ENCODE measurements at regions not wholly inside any gene's neighbourhood (a gene's known extent, or its start where the extent isn't known, plus 50 kb on each side); places are given as distances from the start of the nearest gene placed in this dataset.
A peak's percentile ranks its signal among the peaks of the same experiment; 100 is the strongest.

GRCh38 chr9:95721061-95721531, 154.4 kb upstream of the ERCC6L2 start:
- WGBS, 5 donors = 22 to 49% (median 34%) methylated on average over 5 of the region's 5 CpGs

GRCh38 chr9:95720496-95720895, 155.0 kb upstream of the ERCC6L2 start:
- Histone ChIP-seq H3K4me3 (no peak overlapping the region), H3K27me3 (no peaks in the 10 kb centered on the region), H3K36me3 (no peaks in the 10 kb centered on the region), H3K9me3 (peaks cover 0 to under 1% (median 0%) of the 10 kb centered on the region in 4 donors), H3K4me1 (no peaks in the 10 kb centered on the region), H3K27ac (no peak overlapping the region)
- 76 to 87% (median 83%) methylated on average over 5 to 6 of the region's 6 CpGs for WGBS, 5 donors
- no peak for TF ChIP-seq EP300 (IDR thresholded peaks at IDR 0.05)
- no peak for TF ChIP-seq CTCF (IDR thresholded peaks at IDR 0.05)
- DNase-seq = no peak
- intact Hi-C loops (cut with DNase I; ENCODE audit: low total_unique reads) = no loop called here

More at GRCh38 chr9:95721061-95721531, 154.4 kb upstream of the ERCC6L2 start:
- no peak overlapping the region for H3K4me3 ChIP-seq
- no peaks in the 10 kb centered on the region for H3K4me1 ChIP-seq
- H3K36me3 ChIP-seq = no peaks in the 10 kb centered on the region
- no peak overlapping the region for H3K27ac ChIP-seq
- H3K27me3 ChIP-seq = no peaks in the 10 kb centered on the region
- intact Hi-C loops (cut with DNase I; ENCODE audit: low total_unique reads) = no loop called here
- no peak for TF ChIP-seq POLR2A (IDR thresholded peaks at IDR 0.05)
- TF ChIP-seq EP300 (IDR thresholded peaks at IDR 0.05) = no peak
- TF ChIP-seq POLR2AphosphoS5 (IDR thresholded peaks at IDR 0.05) = no peak
- TF ChIP-seq CTCF (IDR thresholded peaks at IDR 0.05) = no peak
- peak; percentile 17 to 31 for DNase-seq
- no peaks in the 10 kb centered on the region for H3K9me3 ChIP-seq

- peaks cover 0 to 6% (median 0%) of the 10 kb centered on the region in 4 donors for H3K9me3 ChIP-seq
- H3K36me3 ChIP-seq = no peaks in the 10 kb centered on the region
- no peaks in the 10 kb centered on the region for H3K4me1 ChIP-seq
- no peak for DNase-seq
- H3K4me3 ChIP-seq = no peak overlapping the region
- intact Hi-C loops (cut with DNase I; ENCODE audit: low total_unique reads) = no loop called here
- no peak overlapping the region for H3K27ac ChIP-seq
- TF ChIP-seq POLR2AphosphoS5 (IDR thresholded peaks at IDR 0.05) = no peak
- no peak for TF ChIP-seq POLR2A (IDR thresholded peaks at IDR 0.05)
- no peak for TF ChIP-seq CTCF (IDR thresholded peaks at IDR 0.05)
- whole genome bisulfite sequencing, 5 donors = 69 to 93% (median 90%) methylated on average over 8 of the region's 8 CpGs
- H3K27me3 ChIP-seq = no peaks in the 10 kb centered on the region
Observed at GRCh38 chr9:95719354-95719753, 156.1 kb upstream of the ERCC6L2 start.

- no peak overlapping the region for H3K4me3 ChIP-seq
- TF ChIP-seq EP300 (IDR thresholded peaks at IDR 0.05) = no peak
- no peak for TF ChIP-seq POLR2AphosphoS5 (IDR thresholded peaks at IDR 0.05)
- TF ChIP-seq POLR2A (IDR thresholded peaks at IDR 0.05) = no peak
- TF ChIP-seq CTCF (IDR thresholded peaks at IDR 0.05) = no peak
- intact Hi-C loops (cut with DNase I; ENCODE audit: low total_unique reads) = no loop called here
- no peaks in the 10 kb centered on the region for H3K4me1 ChIP-seq
- H3K27ac ChIP-seq = no peak overlapping the region
- no peaks in the 10 kb centered on the region for H3K27me3 ChIP-seq
- peaks cover 0 to 6% (median 0%) of the 10 kb centered on the region in 4 donors for H3K9me3 ChIP-seq
- no peak for DNase-seq
- H3K36me3 ChIP-seq = no peaks in the 10 kb centered on the region
Observed at GRCh38 chr9:95718263-95718662, 157.2 kb upstream of the ERCC6L2 start.
